GM12892 (cell line): ENCODE measurements at regions not wholly inside any gene's neighbourhood (a gene's known extent, or its start where the extent isn't known, plus 50 kb on each side); places are given as distances from the start of the nearest gene placed in this dataset.
"Not testable (repeated sequence)": the region's sequence is repeated elsewhere in the genome, so short reads cannot be mapped to it uniquely, and the experiment has no call there.

ENCODE experiments used
- POLR2A ChIP-seq: IDR thresholded peaks from 2 replicates; pipeline ENCODE4 v1.6.1; 2011; ENCODE audit warnings: low read depth, low read length, control low read depth
- POLR2AphosphoS5 ChIP-seq: IDR thresholded peaks from 2 replicates; pipeline ENCODE4 v1.6.1; 2011; ENCODE audit warnings: low read depth, low read length, control low read depth
- TAF1 ChIP-seq: IDR thresholded peaks from 2 replicates; pipeline ENCODE4 v1.6.1; 2011; ENCODE audit warnings: low read depth, mild to moderate bottlenecking, control low read depth, low read length, borderline replicate concordance

GRCh38 chr5:92216852-92217251 is 833.7 kb upstream of the ARRDC3 start:
- not testable (repeated sequence) for TF ChIP-seq POLR2AphosphoS5, POLR2A, TAF1
